ENCODE measurements at regions not wholly inside any gene's neighbourhood (a gene's known extent, or its start where the extent isn't known, plus 50 kb on each side); places are given as distances from the start of the nearest gene placed in this dataset.
"Not testable (repeated sequence)": the region's sequence is repeated elsewhere in the genome, so short reads cannot be mapped to it uniquely, and the experiment has no call there.

GRCh38 chr9:87405677-87406542 lies 91.8 kb upstream of the DAPK1 start:
- no peak for DNase-seq (ENCODE audit: low read depth in 2 of 2)

GRCh38 chr9:87406543-87407166 lies 91.0 kb upstream of the DAPK1 start:
- DNase-seq (ENCODE audit: low read depth in 2 of 2), result no peak

DNA sequence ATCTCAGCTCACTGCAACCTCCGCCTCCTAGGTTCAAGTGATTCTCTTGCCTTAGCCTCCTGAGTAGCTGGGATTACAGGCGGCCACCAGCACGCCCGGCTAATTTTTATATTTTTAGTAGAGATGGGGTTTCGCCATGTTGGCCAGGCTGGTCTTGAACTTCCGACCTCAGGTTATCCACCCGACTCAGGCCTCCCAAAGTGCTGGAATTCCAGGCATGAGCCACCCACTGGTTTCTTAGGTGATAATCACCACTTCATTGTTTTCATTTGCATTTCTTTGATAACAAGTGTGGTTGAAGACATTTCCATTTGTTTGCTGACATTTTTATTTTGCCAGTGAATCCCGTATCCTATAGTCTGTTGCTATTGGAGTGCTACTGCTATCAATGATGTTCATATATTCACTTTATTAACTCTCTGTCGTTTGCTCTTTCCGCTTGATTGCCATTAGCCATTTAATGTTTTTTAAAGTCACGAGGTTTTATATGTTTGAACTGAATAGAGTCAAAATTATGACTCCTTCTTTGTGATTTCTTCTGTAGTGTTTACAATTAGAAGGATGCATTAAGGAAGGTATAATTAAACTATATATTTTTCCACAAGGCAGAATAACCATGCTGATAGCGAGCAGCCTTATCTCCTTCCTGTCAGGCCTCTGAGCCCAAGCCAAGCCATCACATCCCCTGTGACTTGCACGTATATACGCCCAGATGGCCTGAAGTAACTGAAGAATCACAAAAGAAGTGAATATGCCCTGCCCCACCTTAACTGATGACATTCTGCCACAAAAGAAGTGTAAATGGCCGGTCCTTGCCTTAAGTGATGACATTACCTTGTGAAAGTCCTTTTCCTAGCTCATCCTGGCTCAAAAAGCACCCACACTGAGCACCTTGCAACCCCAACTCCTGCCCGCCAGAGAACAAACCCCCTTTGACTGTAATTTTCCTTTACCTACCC lies 87.3 kb upstream of the DAPK1 start:
- DNase-seq (ENCODE audit: low read depth in 2 of 2), result not testable (repeated sequence)

- no peak for DNase-seq (ENCODE audit: low read depth in 2 of 2)
These were observed 76.8 kb upstream of the DAPK1 start for GRCh38 chr9:87420884-87421283.

DNA sequence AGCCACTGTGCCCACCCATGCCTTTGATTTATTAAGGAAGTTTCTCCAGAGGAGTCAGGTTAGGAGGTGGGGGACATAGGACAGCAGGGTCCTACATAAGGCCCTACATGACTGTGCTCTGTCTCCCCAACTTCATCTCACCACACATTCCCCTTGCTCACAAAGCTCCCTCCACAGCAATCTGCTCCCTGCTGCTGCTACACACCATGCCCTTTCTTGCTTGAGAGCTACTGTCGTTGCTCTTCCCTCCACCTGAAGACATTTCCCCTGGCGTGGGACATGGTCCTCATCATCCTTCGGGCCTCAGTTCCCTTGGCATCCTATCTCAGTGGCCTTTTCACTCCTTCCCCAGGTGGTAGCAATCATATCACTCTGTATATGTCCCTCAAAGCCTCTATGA lies 75.9 kb upstream of the DAPK1 start:
- no peak for DNase-seq (ENCODE audit: low read depth in 2 of 2)

DNA sequence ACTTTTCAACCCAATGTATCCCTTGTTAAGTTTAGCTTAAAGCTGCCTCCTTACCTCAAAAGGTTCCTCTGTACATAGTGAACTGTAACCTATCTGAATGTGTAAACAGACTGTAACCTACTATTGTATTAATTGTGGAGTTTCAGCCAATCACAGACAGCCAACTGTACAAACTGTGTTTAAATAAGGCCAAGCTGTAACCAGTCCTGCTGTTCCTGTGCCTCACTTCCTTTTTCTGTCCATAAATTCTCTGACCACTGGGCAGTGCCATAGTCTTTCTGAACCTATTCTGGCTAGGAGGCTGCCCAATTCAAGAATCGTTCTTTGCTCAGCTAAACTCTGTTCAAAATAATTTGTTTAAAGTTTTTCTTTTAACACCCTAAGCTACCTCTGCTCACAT lies 74.7 kb upstream of the DAPK1 start:
- no peak for DNase-seq (ENCODE audit: low read depth in 2 of 2)

- not testable (repeated sequence) for DNase-seq (ENCODE audit: low read depth in 2 of 2)
These were observed 73.8 kb upstream of the DAPK1 start for GRCh38 chr9:87423885-87424284.

GRCh38 chr9:87425202-87425601 lies 72.5 kb upstream of the DAPK1 start:
- DNase-seq (ENCODE audit: low read depth in 2 of 2), result no peak

GRCh38 chr9:87427851-87428506 lies 69.7 kb upstream of the DAPK1 start:
- no peak for DNase-seq (ENCODE audit: low read depth in 2 of 2)

DNA sequence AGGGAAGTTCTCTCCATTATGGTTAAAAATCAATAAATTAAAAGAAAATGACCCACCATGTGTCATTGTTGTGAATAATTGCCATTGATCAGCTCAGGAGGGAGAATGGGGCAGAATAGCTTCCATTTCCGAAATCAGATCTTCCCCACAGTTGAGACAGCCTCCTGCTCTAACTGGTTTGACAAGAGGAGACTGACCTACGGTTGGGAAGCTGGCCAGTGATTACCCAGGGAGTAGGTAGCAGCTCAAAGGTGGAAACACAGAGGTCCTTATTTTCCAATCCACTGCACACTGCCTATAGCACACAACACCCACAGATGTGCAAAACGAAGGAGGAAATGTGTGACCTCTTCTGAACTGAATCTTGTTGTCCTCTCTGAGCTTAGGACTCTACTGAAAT lies 69.0 kb upstream of the DAPK1 start:
- no peak for DNase-seq (ENCODE audit: low read depth in 2 of 2)

GRCh38 chr9:87431837-87432236 lies 65.8 kb upstream of the DAPK1 start:
- DNase-seq (ENCODE audit: low read depth in 2 of 2), result no peak

DNA sequence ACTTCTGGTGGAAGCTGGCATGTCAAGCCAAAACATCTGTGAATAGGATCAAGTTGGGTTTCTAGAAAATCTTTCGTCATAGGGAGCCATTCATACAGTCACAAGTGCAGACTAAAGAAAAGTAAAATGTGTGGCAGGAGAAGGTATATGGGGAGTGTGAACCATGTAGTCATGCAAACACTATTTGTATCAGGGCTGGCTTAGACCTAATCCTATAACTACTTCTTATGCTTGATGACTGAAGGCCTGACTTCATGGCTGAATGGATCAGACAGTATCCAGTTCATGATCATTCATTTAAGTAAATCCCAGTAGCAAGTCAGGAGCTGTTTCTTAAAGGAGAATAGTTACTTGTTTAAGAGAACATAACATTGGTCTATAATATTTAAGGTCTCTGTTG lies 63.8 kb upstream of the DAPK1 start:
- DNase-seq (ENCODE audit: low read depth in 2 of 2), result no peak

GRCh38 chr9:87434366-87434765 lies 63.3 kb upstream of the DAPK1 start:
- no peak for DNase-seq (ENCODE audit: low read depth in 2 of 2)

DNA sequence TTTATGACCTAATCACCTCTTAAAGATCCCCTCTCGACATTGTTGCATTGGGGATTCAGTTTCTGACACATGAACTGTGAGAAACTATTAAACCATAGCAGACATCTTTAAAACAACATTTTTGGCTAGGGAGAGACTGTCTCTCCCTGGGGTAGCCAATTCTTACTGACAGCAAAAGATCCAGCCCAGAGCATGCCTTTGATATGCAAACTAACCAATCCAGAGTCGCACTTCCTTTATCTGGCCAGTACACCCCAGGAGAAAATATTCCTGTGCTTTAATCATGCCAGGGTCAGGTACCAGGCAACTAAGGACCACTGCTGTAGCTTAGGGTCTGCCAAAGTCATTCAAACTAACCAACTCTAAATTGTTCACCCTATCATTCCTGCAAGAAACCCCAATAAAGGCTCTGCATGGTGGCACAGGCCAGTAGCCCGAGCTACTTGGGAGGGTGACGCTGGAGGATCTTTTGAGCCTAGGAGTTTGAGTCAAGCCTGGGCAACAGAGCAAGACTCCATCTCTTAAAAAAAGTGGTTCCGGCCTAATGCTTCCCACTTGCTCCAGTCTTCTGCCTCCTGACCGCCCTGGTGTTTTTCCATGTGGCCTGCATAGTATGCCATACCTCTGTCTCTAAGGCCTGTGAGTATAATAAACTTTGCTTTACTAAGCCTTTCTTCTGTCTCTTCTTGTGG lies 62.3 kb upstream of the DAPK1 start:
- no peak for DNase-seq (ENCODE audit: low read depth in 2 of 2)

DNA sequence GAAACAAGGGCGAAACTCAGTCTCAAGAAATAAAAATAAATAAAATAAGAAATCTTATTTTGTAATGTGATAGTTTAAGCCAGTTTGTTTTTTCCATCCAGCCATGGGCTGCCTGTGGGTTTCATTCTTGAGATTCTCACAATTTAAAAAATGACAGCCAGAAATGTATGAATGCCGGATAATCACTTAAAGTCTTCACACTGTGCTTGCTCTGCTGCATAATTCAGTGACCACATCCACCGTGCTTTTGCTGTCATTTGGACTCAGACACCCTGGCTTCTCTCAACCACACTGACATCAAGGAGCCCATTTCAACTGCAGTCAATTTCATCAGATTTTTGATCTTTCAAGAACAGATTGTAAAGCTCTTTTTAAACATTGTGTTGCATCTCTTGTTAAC lies 61.0 kb upstream of the DAPK1 start:
- no peak for DNase-seq (ENCODE audit: low read depth in 2 of 2)

DNA sequence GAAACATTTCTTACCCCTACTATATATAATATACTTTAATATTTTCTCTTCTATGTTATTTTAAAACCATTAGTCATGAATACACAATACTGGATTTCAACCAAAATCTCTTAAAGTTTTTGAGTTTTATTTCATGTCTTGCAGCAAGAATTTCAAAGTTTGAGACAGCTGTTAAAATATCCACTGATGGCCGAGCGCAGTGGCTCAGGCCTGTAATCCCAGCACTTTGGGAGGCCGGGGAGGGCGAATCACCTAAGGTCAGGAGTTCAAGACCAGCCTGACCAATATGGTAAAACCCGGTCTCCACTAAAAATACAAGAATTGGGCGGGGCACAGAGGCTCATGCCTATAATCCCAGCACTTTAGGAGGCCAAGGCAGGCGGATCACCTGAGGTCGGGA lies 59.7 kb upstream of the DAPK1 start:
- DNase-seq (ENCODE audit: low read depth in 2 of 2), result no peak

DNA sequence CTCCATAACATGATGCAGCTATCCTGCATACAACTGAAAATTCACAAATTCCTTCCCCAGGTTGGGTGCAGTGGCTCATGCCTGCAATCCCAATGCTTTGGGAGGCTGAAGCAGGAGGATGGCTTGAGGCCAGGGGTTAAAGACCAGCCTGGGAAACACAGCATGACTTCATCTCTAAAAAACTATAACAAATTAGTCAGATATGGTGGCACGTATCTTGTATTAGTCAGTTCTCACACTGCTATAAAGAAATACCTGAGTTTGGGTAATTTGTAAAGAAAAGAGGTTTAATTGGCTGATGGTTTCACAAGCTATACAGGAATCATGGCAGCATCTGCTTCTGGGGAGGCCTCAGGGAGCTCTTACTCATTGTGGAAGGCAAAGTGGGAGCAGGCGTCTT lies 56.4 kb upstream of the DAPK1 start:
- DNase-seq (ENCODE audit: low read depth in 2 of 2), result no peak

- no peak for DNase-seq (ENCODE audit: low read depth in 2 of 2)
These were observed 55.2 kb upstream of the DAPK1 start for GRCh38 chr9:87442451-87442850.

DNA sequence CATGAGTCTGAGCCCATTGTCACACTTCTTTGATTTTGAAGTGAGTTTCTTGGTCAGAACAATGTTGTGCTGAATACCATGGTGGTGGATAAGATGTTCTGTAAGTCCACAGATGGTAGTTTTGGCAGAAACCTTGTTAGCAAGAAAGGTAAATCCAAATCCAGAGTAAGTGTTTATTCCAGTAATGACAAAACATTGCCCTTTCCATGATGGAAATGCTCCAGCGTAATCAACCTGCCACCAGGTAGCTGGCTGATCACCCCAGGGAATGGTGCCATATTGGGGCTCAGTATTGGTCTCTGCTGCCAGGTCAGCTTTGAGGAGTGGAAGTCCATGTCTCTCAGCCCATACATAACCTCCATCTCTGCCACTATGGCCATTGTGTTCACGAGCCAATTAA lies 54.7 kb upstream of the DAPK1 start:
- DNase-seq (ENCODE audit: low read depth in 2 of 2), result no peak

GRCh38 chr9:87443461-87443860 lies 54.2 kb upstream of the DAPK1 start:
- DNase-seq (ENCODE audit: low read depth in 2 of 2), result no peak

GRCh38 chr9:87445646-87446045 lies 52.0 kb upstream of the DAPK1 start:
- no peak for DNase-seq (ENCODE audit: low read depth in 2 of 2)

All from stimulated activated CD4-positive, alpha-beta T cell treated with anti-CD3 and anti-CD28 coated beads, Interleukin-1b, Interleukin-23, amount 100 ng/mL, for 4 hours (primary cell).